ENCODE measurements at regions not wholly inside any gene's neighbourhood (a gene's known extent, or its start where the extent isn't known, plus 50 kb on each side); places are given as distances from the start of the nearest gene placed in this dataset.

DNA sequence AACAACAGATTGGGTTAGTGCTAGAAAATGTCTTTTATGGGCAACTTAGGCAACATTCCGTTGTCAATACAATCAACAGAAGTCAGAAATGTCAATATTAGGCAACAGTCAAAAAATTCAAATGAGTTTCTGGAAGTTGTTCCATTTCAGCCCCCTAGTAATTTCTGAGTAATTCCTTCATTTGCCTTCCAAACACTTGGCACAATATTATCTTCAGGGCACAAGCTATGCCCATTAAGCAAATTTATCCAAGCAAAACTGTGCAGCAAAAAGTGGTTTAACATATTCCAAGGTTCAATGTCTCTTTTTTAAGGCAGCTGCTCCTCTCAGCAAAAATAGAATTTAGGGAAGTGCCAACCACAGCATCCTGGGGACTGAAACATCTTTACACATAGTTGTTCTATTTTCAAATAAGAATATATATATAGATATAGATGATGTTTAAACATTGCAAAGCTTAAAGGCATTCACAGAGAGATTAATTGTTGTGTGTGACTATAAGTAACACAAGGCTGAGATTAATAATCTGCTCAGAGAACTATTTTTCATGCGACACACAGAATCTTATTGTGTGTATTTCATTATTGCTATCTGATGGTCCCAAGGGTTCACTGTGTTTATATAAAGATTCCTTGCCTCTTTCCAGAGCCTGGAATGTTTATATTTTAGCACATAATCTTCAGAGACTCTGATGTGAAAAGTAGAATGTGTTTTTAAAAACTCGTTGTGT, 75.2 kb upstream of the ADTRP start:
- no peak for FAIRE-seq
- H2AFZ ChIP-seq (ENCODE audit: low read depth, low read length): no peak overlapping the region
- H3K27ac ChIP-seq (ENCODE audit: extremely low read depth, low read depth, low read length): no peak overlapping the region
- peak; percentile 40; the same call in 1 of the 2 replicates for TF ChIP-seq SPI1 (IDR thresholded peaks at IDR 0.05; ENCODE audit: borderline replicate concordance, low read depth, low read length)
- no peak for TF ChIP-seq ZNF780A (CRISPR knock-in tag; IDR thresholded peaks at IDR 0.05)
- TF ChIP-seq ELF2 (CRISPR knock-in tag; IDR thresholded peaks at IDR 0.05): no peak
- no peak overlapping the region for H3K4me2 ChIP-seq (ENCODE audit: insufficient read depth, low read length)
- in situ Hi-C loops (cut with MboI): no loop called here
- DNase-seq (ENCODE audit: extremely low read depth in 1 of 4, low spot score in 3 of 4): no peak
- H3K9ac ChIP-seq (ENCODE audit: insufficient read depth in 1 of 2, low read depth in 2 of 2, low read length in 2 of 2): no peak overlapping the region
- WGBS (ENCODE audit: insufficient coverage, low coverage, missing lambda C conversion rate): 39% methylated on average over 3 of the region's 3 CpGs
- no peaks in the 10 kb centered on the region for H3K27me3 ChIP-seq (ENCODE audit: control insufficient read depth in 2 of 2, insufficient read depth in 2 of 2, low read length in 2 of 2)
- ChIA-PET POLR2A (no interaction called here), CTCF (ENCODE audit: low intra/inter-chr PET ratio) (no interaction called here)
- no peaks in the 10 kb centered on the region for H3K79me2 ChIP-seq (ENCODE audit: control insufficient read depth, insufficient read depth, low read length)
- no TSS peak for BruUV-seq (replicated peaks)
- 0 out of 2 replicates have a peak, but pooled peaks cover 4% of the 10 kb centered on the region for H3K9me3 ChIP-seq (replicated peaks; ENCODE audit: control insufficient read depth, insufficient read depth, low read depth, low read length)
- H3K36me3 ChIP-seq (ENCODE audit: control insufficient read depth, insufficient read depth, low read length): no peaks in the 10 kb centered on the region
- no peak overlapping the region for H3K4me3 ChIP-seq
- intact Hi-C loops (cut with micrococcal nuclease): no loop called here
- no peak for ATAC-seq
- no peaks in the 10 kb centered on the region for H4K20me1 ChIP-seq (replicated peaks; ENCODE audit: control insufficient read depth, insufficient read depth, low read length)
- peaks cover 0 to 7% of the 10 kb centered on the region in 2 experiments; a peak in 2 of 5 replicates for H3K4me1 ChIP-seq (replicated peaks in 1 of 2; ENCODE audit: control insufficient read depth in 2 of 2, insufficient read depth in 2 of 2, low read length in 2 of 2)
- H3K9me1 ChIP-seq (ENCODE audit: control insufficient read depth, insufficient read depth, low read length): no peaks in the 10 kb centered on the region

- H3K36me3 ChIP-seq (ENCODE audit: control insufficient read depth, insufficient read depth, low read length): no peaks in the 10 kb centered on the region
- peaks cover 0 to 7% of the 10 kb centered on the region in 2 experiments; a peak in 2 of 5 replicates for H3K4me1 ChIP-seq (replicated peaks in 1 of 2; ENCODE audit: control insufficient read depth in 2 of 2, insufficient read depth in 2 of 2, low read length in 2 of 2)
- no peak overlapping the region for H3K9ac ChIP-seq (ENCODE audit: insufficient read depth in 1 of 2, low read depth in 2 of 2, low read length in 2 of 2)
- DNase-seq (ENCODE audit: extremely low read depth in 1 of 4, low spot score in 3 of 4): no peak
- H3K79me2 ChIP-seq (ENCODE audit: control insufficient read depth, insufficient read depth, low read length): no peaks in the 10 kb centered on the region
- no peak overlapping the region for H3K4me2 ChIP-seq (ENCODE audit: insufficient read depth, low read length)
- WGBS (ENCODE audit: insufficient coverage, low coverage, missing lambda C conversion rate): 80% methylated on average over 11 of the region's 11 CpGs
- ChIA-PET POLR2A (interaction anchor here (1.0 to 1.4 kb wide), 2 partner anchors 10 to 161 kb away, joined by 3 to 4 read pairs; no protein-coding TSS in a partner anchor), CTCF (ENCODE audit: low intra/inter-chr PET ratio) (no interaction called here)
- BruUV-seq (replicated peaks): no TSS peak
- FAIRE-seq: no peak
- 0 out of 2 replicates have a peak overlapping the region, but pooled peaks have one; percentile 69 for H2AFZ ChIP-seq (ENCODE audit: low read depth, low read length)
- 0 out of 2 replicates have a peak, but pooled peaks cover 4% of the 10 kb centered on the region for H3K9me3 ChIP-seq (replicated peaks; ENCODE audit: control insufficient read depth, insufficient read depth, low read depth, low read length)
- intact Hi-C loops (cut with micrococcal nuclease) (no loop called here), in situ Hi-C loops (cut with MboI) (no loop called here)
- H3K27me3 ChIP-seq (ENCODE audit: control insufficient read depth in 2 of 2, insufficient read depth in 2 of 2, low read length in 2 of 2): no peaks in the 10 kb centered on the region
- H3K27ac ChIP-seq (ENCODE audit: extremely low read depth, low read depth, low read length): no peak overlapping the region
- no peak for ATAC-seq
- no peaks in the 10 kb centered on the region for H4K20me1 ChIP-seq (replicated peaks; ENCODE audit: control insufficient read depth, insufficient read depth, low read length)
- no peaks in the 10 kb centered on the region for H3K9me1 ChIP-seq (ENCODE audit: control insufficient read depth, insufficient read depth, low read length)
- no peak overlapping the region for H3K4me3 ChIP-seq
- TF ChIP-seq, protein P1, sequence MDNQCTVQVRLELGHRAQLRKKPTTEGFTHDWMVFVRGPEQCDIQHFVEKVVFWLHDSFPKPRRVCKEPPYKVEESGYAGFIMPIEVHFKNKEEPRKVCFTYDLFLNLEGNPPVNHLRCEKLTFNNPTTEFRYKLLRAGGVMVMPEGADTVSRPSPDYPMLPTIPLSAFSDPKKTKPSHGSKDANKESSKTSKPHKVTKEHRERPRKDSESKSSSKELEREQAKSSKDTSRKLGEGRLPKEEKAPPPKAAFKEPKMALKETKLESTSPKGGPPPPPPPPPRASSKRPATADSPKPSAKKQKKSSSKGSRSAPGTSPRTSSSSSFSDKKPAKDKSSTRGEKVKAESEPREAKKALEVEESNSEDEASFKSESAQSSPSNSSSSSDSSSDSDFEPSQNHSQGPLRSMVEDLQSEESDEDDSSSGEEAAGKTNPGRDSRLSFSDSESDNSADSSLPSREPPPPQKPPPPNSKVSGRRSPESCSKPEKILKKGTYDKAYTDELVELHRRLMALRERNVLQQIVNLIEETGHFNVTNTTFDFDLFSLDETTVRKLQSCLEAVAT (IDR thresholded peaks at IDR 0.05): no peak
- TF ChIP-seq, protein P2, sequence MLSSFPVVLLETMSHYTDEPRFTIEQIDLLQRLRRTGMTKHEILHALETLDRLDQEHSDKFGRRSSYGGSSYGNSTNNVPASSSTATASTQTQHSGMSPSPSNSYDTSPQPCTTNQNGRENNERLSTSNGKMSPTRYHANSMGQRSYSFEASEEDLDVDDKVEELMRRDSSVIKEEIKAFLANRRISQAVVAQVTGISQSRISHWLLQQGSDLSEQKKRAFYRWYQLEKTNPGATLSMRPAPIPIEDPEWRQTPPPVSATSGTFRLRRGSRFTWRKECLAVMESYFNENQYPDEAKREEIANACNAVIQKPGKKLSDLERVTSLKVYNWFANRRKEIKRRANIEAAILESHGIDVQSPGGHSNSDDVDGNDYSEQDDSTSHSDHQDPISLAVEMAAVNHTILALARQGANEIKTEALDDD (IDR thresholded peaks at IDR 0.05): no peak
- TF ChIP-seq ESRRA (IDR thresholded peaks at IDR 0.05; ENCODE audit: borderline replicate concordance, low read depth) (no peak), NR2C2 (CRISPR knock-in tag; IDR thresholded peaks at IDR 0.05) (no peak), NR2C2 (tag; IDR thresholded peaks at IDR 0.05) (no peak), YY1 (IDR thresholded peaks at IDR 0.05; ENCODE audit: borderline replicate concordance in 1 of 3, control insufficient read depth in 1 of 3, extremely low read depth in 1 of 3, insufficient read depth in 3 of 3, insufficient read length in 1 of 3, insufficient replicate concordance in 2 of 3, low read depth in 1 of 3, low read length in 2 of 3) (no peak), ILF3 (IDR thresholded peaks at IDR 0.05; ENCODE audit: borderline replicate concordance) (no peak), ZNF76 (CRISPR knock-in tag; IDR thresholded peaks at IDR 0.05; ENCODE audit: borderline replicate concordance) (no peak)
Observed at GRCh38 chr6:11852061-11852651, 73.6 kb upstream of the ADTRP start.

Measured in K562 (cell line).